Glomerular visceral epithelial cell (primary cell): ENCODE measurements at regions not wholly inside any gene's neighbourhood (a gene's known extent, or its start where the extent isn't known, plus 50 kb on each side); places are given as distances from the start of the nearest gene placed in this dataset.
"Not testable (repeated sequence)": the region's sequence is repeated elsewhere in the genome, so short reads cannot be mapped to it uniquely, and the experiment has no call there.

ENCODE experiments used
- DNase-seq: peaks from one replicate; pipeline ENCODE4 v3.0.0-alpha.2; 2016; ENCODE audit errors: extremely low spot score

GRCh38 chr10:30765022-30765615, 135.6 kb upstream of the LYZL2 start:
- no peak for DNase-seq

- no peak for DNase-seq
These were observed 134.4 kb upstream of the LYZL2 start for GRCh38 chr10:30763918-30764317.

- DNase-seq = no peak
These were observed 133.1 kb upstream of the LYZL2 start for GRCh38 chr10:30762620-30763019.

- no peak for DNase-seq
These were observed 129.9 kb upstream of the LYZL2 start for GRCh38 chr10:30759423-30759822.

GRCh38 chr10:30758338-30758737, 128.8 kb upstream of the LYZL2 start:
- no peak for DNase-seq

GRCh38 chr10:30756896-30757295, 127.3 kb upstream of the LYZL2 start:
- no peak for DNase-seq

- DNase-seq = peak; percentile 58
These were observed 126.6 kb upstream of the LYZL2 start for GRCh38 chr10:30756151-30756550.

DNA sequence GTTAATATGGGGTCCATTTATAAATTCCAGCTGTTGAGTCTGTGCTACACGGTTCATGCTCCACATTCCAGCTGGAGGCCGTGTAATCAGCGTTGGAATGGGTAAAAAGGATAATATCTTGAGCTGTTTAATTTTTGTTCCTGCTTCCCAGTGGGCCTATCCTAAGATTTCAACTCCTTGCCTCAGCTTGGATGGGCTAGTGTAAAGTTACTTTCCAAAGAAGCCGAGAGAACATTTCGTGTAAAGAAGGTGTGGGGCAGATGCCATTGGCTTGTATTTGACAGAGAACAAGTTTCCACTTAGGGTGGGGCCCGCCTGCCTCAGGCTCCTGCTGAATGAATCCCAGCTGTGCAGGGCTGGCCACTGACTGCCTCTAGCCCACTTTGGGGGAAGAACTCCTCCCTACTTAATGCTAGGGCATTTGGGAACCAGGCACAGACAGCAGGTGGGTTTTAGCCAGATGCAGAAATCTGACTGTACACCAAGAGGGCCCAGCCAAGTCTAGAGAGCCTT, 125.9 kb upstream of the LYZL2 start:
- DNase-seq = no peak

DNA sequence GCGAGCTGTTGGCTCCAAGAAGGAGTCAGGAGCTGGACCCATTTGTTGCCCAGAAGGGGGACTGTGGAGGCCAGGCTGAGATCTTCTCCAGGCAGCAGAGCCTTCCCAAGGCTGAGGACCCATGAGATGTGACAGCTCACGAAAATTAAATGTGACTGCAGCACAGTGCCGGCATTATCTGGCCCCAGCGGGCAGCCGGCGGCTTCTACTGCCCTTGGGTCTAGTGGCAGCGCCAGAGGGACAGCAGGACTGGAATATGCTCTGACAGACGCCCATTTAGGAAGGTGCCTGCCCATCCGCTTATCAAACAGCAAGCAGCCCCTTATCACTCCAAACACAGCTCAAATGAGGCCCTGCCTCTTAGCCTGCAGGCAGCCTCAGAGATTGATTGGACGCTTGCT, 122.9 kb upstream of the LYZL2 start:
- DNase-seq = no peak

GRCh38 chr10:30751678-30752331, 122.3 kb upstream of the LYZL2 start:
- DNase-seq = peak; percentile 77

DNA sequence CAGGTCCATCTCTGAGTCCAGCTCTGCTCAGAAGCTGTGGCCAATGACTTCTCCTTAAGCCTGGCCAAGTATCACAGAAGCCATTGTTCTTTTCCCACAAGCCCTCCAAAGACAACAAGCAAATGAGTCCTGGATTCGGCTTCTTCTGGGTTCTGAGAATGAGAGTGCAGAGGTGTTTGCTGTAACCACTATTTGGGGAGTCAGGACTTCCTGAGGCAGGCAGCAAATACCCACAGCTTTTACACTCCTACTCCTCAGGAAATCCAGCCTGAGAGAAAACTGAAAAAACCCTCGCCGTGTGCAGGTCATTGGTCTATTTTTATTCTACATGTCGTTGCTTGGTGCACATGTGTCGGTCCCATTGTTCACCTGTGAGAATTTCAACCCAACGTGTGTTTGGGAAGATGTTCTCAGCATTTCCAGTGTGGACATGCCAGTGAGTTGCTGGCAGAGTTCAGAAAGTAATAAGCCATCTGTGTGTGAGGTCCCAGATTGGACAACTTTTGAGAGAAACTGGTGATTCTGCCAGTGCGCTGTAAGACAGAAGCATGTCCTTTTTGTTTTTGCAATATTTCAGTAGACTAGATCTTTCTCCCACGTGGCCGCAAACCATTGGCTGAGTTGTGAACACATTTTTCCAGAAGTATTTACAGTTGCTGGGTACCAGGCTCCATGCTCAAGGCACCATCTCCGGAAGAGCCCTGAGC, 121.6 kb upstream of the LYZL2 start:
- no peak for DNase-seq

GRCh38 chr10:30749385-30749784, 119.8 kb upstream of the LYZL2 start:
- no peak for DNase-seq

DNA sequence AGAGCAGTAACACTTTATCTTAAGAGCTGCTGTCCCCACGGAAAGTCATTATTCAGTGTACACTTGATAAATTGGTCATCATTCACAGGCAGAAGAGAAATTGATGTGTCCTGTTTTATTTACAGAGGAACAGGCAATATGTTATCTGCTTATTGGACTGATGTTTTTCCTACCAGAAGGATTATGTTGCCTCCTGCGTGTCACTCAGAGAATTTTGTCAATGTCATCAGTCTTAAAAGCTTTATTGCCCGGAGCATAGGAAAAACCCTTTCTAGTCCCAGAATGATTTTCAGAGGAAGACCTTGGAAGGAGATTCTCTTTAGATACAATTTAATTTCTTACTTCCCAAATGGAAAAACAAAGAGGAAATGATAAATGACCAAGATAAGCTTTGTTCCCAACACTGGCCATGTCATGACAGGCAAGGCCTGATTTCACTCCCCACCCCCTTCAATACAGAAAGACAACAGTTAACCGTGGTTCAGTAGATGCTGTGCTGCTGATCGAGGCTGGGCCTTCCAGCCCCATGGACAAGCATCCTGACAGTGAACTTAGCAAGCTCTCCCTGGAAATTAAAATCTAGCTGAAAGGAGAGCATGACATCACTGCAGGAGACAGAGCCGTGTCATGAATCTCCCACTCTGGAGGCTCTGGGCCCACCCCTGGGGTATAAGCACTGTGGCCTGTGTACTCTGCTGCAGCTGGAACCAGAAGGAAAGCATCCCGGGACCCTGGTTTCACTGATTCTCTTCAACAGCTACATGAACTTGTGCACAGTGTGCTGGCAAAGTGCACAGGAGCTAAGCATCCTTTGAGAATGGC, 118.8 kb upstream of the LYZL2 start:
- DNase-seq = no peak

DNA sequence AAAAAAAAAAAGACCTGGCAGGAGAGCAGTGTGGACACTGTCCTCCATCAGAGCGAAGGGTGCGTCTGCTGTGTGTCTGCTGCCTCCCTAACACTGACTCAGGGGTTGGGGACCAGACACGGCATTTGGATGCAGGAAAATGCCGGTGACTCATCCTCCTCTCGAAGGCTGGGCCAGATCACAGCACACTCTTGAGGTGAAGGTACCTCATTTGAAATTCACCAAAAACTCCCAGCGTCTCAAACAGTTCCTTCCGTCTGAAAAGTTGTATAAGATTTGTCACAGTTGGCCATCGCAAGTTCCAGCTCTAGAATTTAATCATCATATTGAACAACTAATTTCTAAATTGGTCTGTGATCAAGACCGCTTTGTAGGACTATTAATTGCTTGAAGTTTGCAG, 118.1 kb upstream of the LYZL2 start:
- peak; percentile 22 for DNase-seq

- no peak for DNase-seq
These were observed 116.4 kb upstream of the LYZL2 start for GRCh38 chr10:30745953-30746352.

DNA sequence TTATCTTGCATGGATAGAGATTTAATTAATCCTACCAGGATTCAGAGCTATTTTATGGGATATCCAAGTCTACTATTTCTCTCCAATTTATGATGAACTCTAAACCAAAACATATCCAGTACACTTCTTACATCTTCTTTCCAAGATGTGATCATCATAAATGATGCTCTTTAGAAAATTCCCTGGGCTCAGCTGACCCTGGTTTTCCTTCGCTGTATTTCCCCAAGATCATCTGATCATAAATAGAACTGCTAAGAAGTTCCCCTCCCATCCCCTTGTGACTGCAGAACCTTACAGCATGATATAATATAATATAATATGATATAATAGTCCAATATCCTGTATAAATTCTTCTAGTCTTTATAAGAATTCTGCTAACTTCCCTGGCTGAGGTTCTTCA, 114.6 kb upstream of the LYZL2 start:
- DNase-seq = no peak

- no peak for DNase-seq
These were observed 114.0 kb upstream of the LYZL2 start for GRCh38 chr10:30743586-30743985.

DNA sequence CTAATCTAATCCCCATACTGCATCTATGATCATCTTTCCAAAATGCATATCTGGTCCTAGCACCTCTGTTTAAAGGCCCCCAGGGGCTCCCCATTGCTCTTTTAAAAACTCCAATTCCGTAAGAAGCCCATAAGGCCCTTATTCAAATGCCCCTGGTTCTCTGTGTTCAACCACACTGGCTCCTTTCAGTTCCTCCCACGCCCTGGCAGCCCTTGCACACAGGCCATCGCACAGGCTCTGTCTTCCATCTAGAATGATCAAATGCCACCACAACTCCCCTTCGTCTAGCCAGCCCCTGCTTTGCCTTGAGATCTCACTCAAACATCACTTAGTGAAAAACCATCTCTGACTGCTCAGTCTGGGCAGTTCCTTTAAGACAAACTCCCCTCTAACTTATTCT, 112.9 kb upstream of the LYZL2 start:
- DNase-seq = no peak

- DNase-seq = not testable (repeated sequence)
These were observed 111.2 kb upstream of the LYZL2 start for GRCh38 chr10:30740774-30741173.

DNA sequence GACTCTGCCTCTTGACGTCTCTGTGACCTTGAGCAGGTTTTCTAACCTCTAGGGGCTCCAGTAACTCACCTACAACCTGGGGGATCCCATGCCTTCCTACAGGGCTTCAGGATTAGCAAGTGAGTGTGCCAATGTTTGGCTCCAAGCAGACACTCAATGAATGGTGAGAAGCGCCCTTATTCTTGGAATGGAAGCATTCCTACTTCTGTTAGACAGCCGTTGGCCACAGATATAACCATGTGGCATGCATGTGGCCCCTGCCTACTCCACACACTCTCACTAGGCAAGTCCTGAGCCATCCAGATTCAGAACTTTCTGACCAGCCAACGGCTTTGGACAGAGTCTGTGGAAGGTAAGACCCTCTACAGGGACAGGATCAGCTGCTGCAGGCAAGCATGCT, 108.9 kb upstream of the LYZL2 start:
- no peak for DNase-seq

- DNase-seq = no peak
These were observed 108.4 kb upstream of the LYZL2 start for GRCh38 chr10:30737931-30738391.

- peak; percentile 97 for DNase-seq
These were observed 107.2 kb upstream of the LYZL2 start for GRCh38 chr10:30736685-30737232.
